Activated naive CD8-positive, alpha-beta T cell treated with anti-CD3 and anti-CD28 coated beads for 36 hours (primary cell): ENCODE measurements at regions not wholly inside any gene's neighbourhood (a gene's known extent, or its start where the extent isn't known, plus 50 kb on each side); places are given as distances from the start of the nearest gene placed in this dataset.

Experiments used
- DNase-seq: peaks from one replicate; pipeline ENCODE4 v3.0.0; 2021
- H3K27ac Mint-ChIP-seq: one replicate; pipeline ENCODE4 v1.8.0; 2022; ENCODE audit warnings: mild to moderate bottlenecking, moderate library complexity, mixed read lengths
- H3K27me3 Mint-ChIP-seq: one replicate; pipeline ENCODE4 v1.8.0; 2022; ENCODE audit warnings: mild to moderate bottlenecking, mixed read lengths
- H3K36me3 Mint-ChIP-seq: one replicate; pipeline ENCODE4 v1.8.0; 2021; ENCODE audit warnings: mild to moderate bottlenecking, mixed read lengths
- H3K4me1 Mint-ChIP-seq: one replicate; pipeline ENCODE4 v1.8.0; 2021; ENCODE audit warnings: mixed read lengths
- H3K4me3 Mint-ChIP-seq: one replicate; pipeline ENCODE4 v1.8.0; 2022; ENCODE audit warnings: mild to moderate bottlenecking, moderate library complexity, mixed read lengths
- H3K9me3 Mint-ChIP-seq: one replicate; pipeline ENCODE4 v1.8.0; 2022; ENCODE audit warnings: mixed read lengths

DNA sequence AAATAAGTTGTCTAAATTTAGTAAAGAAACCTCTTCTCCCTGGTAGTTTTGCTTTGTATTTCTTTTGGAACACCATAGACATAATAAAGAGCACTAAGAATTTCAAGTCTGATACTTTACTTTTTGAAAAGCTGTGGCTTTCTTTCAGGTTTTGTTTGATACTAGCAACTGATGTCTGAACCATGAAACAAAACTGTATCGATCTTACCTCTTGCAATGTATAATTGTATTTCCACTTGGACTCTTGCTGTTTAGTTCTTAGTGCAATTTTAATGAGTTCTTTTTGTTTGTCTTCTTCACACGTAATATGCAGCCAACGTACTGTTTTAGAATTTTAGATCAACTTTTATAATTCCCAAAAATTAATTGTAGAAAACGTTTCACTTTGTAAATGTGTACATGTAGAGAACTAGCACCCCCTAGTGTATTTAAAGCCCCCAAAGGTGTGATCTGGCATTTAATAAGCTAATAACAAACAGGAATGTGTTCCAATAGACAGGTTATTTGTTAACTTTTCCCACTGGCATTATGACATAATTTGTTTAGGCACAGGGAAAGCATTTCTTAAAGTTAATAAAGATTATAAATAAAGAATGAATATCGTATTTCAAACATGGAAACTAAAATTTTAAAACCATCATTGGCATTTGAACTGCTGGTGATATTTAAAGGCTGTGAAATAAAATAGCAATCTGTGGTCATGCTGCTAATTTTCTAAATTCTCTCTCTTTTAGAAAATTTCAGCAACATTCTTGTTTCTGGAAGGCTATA, 289.1 kb upstream of the DNAJC19 start:
- H3K4me1 Mint-ChIP-seq, result no peaks in the 10 kb centered on the region
- H3K4me3 Mint-ChIP-seq, result no peak overlapping the region
- H3K27me3 Mint-ChIP-seq, result peaks cover 18% of the 10 kb centered on the region
- H3K9me3 Mint-ChIP-seq, result no peaks in the 10 kb centered on the region
- H3K27ac Mint-ChIP-seq, result no peak overlapping the region
- no peak for DNase-seq
- no peaks in the 10 kb centered on the region for H3K36me3 Mint-ChIP-seq

DNA sequence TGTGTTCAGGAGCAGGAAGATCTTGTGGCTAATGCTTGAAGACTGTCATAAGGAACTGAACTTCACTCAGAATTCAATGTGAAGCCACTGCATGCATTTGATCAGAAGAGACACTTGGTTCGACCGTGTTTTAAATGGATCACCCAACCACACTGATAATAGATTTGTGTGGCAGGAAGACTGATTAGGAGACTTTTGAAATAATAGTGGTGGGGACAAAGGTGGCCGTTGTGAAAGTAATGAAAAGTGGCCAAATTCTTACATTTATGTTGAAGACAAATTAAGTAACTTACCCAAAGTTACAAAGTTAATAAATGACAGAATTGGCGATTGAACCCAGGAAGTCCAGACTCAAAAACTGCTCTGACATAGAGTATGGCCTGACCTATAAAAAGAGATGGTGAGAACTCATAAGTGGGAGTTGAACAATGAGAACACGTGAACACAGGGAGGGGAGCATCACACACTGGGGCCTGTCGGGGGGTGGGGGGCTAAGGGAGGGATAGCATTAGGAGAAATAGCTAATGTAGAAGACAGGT, 286.9 kb upstream of the DNAJC19 start:
- Mint-ChIP-seq H3K9me3 (no peaks in the 10 kb centered on the region), H3K4me1 (no peaks in the 10 kb centered on the region), H3K27me3 (peaks cover 21% of the 10 kb centered on the region), H3K36me3 (no peaks in the 10 kb centered on the region), H3K4me3 (no peak overlapping the region), H3K27ac (no peak overlapping the region)
- no peak for DNase-seq

DNA sequence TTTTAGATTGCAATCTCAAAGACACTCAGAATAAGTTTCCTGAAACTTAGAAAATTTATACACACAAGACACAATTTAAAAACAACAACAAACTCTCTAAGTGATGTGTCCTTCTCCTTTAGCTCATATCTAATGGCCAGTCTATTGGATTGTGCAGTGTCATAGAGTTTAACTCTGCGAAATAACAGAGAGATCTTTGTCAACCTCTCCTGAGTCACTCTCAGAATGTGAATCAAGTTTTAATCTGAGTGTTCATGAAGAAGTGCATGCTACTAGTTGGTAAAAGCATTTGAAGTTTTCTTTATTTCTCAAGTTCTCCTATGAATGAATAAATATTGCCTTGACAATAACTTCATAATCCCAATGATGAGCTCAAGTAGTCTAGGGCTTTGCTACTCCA, 284.5 kb upstream of the DNAJC19 start:
- Mint-ChIP-seq H3K27me3 (peaks cover 21% of the 10 kb centered on the region), H3K36me3 (no peaks in the 10 kb centered on the region), H3K27ac (no peak overlapping the region), H3K4me3 (no peak overlapping the region), H3K9me3 (no peaks in the 10 kb centered on the region), H3K4me1 (no peaks in the 10 kb centered on the region)
- no peak for DNase-seq

DNA sequence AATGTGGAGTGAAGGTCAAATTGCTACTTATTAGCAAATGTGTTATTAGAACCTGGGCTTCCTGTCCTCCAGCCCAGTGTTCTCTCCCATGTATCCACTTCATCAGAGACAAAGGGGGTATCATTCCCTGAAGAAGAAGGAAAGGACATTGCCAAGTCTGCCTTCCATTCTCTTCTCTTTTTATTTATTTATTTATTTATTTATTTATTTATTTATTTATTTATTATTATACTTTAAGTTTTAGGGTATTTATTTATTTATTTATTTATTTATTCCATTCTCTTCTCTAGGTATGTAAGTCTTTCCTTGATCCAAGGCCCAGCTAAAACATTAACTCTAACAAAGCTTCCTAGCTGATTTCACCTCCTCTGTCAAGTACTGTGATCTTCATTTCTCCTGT, 277.8 kb upstream of the DNAJC19 start:
- H3K9me3 Mint-ChIP-seq, result no peaks in the 10 kb centered on the region
- peaks cover 4% of the 10 kb centered on the region for H3K27me3 Mint-ChIP-seq
- no peak overlapping the region for H3K27ac Mint-ChIP-seq
- DNase-seq, result no peak
- H3K4me1 Mint-ChIP-seq, result peaks cover 8% of the 10 kb centered on the region
- H3K4me3 Mint-ChIP-seq, result no peak overlapping the region
- H3K36me3 Mint-ChIP-seq, result no peaks in the 10 kb centered on the region

DNA sequence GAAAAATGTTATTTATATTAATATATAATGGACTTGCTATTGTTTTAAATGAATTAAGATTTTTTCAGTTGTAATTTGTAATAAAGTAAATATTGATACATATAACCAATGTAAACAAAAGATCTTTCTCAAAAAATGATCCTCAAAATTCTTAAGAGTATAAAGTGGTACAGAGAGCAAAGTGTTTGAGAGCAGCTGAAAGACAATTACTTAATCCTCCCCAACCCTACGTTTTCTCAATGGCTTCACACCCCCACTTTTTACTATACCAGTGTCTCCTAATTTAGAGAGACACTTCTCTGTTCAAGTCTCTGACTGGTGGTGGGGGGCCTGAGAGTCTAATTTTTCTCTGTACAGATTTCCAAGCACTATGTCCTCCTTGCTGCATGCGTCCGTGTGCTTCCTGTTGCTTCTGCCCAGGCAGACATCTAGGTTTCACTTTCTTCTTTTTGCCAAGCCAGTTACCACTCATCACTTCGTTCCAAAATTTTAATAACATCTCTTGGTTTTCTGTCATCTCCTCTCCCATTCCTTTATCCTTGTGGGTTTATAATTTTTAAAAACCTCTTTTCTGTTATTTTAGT, 276.3 kb upstream of the DNAJC19 start:
- H3K9me3 Mint-ChIP-seq, result peaks cover 3% of the 10 kb centered on the region
- H3K4me1 Mint-ChIP-seq, result peaks cover 8% of the 10 kb centered on the region
- H3K27ac Mint-ChIP-seq, result no peak overlapping the region
- H3K36me3 Mint-ChIP-seq, result no peaks in the 10 kb centered on the region
- DNase-seq, result no peak
- peak overlapping the region; percentile 67 for H3K4me3 Mint-ChIP-seq
- H3K27me3 Mint-ChIP-seq, result peaks cover 9% of the 10 kb centered on the region

DNA sequence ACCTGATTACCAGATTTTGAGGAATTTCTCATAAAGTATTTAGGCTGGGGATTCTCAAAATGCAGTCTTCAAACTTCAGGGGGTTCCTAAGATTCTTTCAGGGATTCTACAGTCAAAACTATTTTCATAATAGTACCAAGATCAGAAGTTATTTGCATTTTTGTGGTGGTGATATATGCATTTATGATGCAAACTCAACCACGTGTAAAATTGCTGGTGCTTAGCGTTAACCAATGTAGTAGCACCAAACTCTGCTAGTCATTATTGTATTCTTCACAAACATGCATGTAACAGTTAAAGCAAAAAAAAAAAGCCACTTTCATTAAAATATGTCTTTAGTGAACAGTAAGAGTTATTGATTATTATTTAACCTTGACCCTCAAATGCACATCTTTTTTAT, 274.9 kb upstream of the DNAJC19 start:
- Mint-ChIP-seq H3K9me3 (peaks cover 3% of the 10 kb centered on the region), H3K4me1 (peaks cover 8% of the 10 kb centered on the region), H3K27ac (no peak overlapping the region), H3K4me3 (no peak overlapping the region), H3K36me3 (no peaks in the 10 kb centered on the region), H3K27me3 (peaks cover 9% of the 10 kb centered on the region)
- DNase-seq, result no peak

DNA sequence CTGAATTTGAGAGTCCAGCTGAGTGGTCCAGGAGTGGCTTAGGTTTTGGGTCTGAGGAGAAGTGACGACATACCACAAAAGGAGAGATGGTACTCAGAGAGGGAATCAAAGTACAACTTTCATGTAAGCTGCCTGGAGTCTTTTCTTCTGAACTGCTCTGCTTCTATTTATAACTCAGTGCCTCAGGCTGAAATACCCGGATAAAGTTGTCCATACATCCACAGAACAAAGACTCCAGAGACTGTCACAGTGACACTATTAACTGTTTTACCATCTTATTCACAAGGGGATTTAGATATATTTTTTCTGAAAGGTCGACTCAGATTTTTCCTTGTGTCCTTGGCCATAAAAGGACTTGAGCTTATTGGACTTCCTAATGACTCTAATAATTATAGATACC, 264.3 kb upstream of the DNAJC19 start:
- Mint-ChIP-seq H3K27me3 (peaks cover 5% of the 10 kb centered on the region), H3K4me1 (no peaks in the 10 kb centered on the region), H3K36me3 (no peaks in the 10 kb centered on the region), H3K27ac (no peak overlapping the region), H3K9me3 (no peaks in the 10 kb centered on the region), H3K4me3 (no peak overlapping the region)
- no peak for DNase-seq

DNA sequence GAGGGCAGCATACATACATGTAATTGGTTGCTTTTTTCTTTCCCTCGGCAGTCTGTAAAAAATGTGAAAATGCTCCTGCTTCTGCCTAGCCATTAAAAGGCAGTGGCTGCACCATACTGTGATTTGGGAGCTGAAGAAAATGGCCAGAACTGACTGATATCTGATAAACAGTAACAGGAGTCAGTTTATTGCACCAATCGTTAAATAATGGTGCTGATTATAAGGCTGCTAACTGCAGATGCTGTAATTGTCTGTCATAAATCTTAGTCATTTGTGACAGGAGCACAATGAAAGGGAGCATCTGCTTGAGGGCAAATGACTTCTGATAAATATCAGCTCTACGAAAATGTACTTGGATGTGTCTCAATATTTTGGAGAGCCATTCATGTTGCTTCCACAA, 263.1 kb upstream of the DNAJC19 start:
- H3K9me3 Mint-ChIP-seq, result no peaks in the 10 kb centered on the region
- no peak overlapping the region for H3K4me3 Mint-ChIP-seq
- peaks cover 5% of the 10 kb centered on the region for H3K27me3 Mint-ChIP-seq
- H3K4me1 Mint-ChIP-seq, result no peaks in the 10 kb centered on the region
- no peak overlapping the region for H3K27ac Mint-ChIP-seq
- no peak for DNase-seq
- H3K36me3 Mint-ChIP-seq, result no peaks in the 10 kb centered on the region

DNA sequence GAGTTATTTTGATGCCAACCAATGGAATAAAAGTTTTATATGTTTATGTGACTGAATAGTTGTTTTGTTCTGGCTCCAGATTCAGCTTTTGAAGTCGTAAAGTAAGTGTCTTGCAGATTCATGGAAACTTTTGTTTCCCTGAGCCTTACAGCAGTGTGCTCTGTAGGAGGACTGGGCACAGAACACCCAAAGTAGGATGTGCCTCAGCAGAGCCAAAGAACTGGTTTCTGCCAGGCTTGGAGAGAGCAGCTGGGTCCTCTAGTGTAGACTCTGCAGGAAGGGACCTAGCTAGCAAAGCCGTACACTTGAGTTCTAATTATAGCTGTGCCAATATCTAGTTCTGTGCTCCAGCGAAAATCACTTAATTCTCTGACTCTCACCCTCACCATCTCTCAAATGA, 261.2 kb upstream of the DNAJC19 start:
- Mint-ChIP-seq H3K36me3 (no peaks in the 10 kb centered on the region), H3K4me3 (no peak overlapping the region), H3K9me3 (no peaks in the 10 kb centered on the region), H3K4me1 (no peaks in the 10 kb centered on the region), H3K27me3 (peaks cover 5% of the 10 kb centered on the region), H3K27ac (no peak overlapping the region)
- DNase-seq, result no peak

DNA sequence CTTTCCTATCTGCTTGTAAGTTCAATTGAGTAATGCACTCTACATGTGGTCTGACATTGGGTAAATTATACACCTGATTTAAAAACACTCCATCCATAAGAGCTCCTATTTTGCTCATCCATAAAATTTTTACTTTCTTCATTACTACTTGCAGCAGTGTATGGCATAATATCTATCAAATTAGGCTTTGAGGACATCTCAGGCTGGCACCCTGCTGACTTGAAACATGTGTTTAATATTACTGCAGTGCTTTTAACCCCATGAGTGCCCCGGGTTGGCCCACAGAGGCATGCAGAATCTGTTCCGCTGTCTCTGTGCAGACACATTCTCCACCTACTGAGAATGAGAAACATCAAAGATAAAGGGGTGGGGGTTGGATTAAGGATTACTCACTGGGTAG, 249.9 kb upstream of the DNAJC19 start:
- peaks cover 9% of the 10 kb centered on the region for H3K27me3 Mint-ChIP-seq
- DNase-seq, result no peak
- no peaks in the 10 kb centered on the region for H3K9me3 Mint-ChIP-seq
- H3K27ac Mint-ChIP-seq, result no peak overlapping the region
- H3K4me3 Mint-ChIP-seq, result no peak overlapping the region
- H3K4me1 Mint-ChIP-seq, result no peaks in the 10 kb centered on the region
- no peaks in the 10 kb centered on the region for H3K36me3 Mint-ChIP-seq

DNA sequence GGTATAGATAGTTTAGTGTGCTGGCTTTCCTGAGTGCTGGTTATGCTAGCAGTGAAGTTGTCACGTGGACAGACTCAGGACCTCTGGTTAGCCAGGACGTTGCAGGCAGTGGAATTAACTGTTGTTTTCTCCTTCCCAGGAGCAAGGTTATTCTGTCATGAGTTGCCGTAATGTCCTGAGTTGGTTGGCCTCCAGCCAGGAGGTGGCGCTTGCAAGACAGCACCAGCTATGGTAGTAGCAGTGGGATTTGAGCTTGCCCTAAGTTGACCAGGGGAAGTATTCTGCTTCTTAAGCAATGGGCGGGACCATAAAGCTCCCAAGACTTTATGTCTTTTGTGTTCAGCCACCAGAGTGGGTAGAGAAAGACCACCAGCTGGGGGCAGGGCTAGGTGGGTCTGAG, 240.7 kb upstream of the DNAJC19 start:
- no peak for DNase-seq
- Mint-ChIP-seq H3K9me3 (peaks cover 1% of the 10 kb centered on the region), H3K4me1 (no peaks in the 10 kb centered on the region), H3K27ac (no peak overlapping the region), H3K4me3 (no peak overlapping the region), H3K36me3 (no peaks in the 10 kb centered on the region), H3K27me3 (peaks cover 10% of the 10 kb centered on the region)

DNA sequence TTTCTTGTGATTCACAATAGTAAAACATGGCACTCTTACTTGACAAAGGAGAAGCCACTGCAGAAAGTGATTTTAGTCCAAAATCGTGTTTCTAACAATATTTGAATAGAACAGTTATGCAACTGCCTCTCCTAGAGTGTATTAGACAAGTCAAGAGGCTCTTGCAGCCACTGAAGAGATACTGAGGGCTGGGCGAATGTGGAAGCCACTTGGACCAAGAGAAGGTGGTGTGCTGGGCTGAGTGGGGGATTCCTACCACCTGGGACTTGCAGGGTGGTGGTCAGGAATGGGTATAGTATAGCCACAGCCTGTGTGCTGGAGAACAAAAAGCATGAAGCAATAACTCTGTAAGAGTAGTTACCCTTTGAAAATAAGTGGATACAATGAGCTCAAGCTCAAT, 223.8 kb upstream of the DNAJC19 start:
- H3K4me1 Mint-ChIP-seq, result no peaks in the 10 kb centered on the region
- no peak overlapping the region for H3K4me3 Mint-ChIP-seq
- DNase-seq, result no peak
- no peaks in the 10 kb centered on the region for H3K36me3 Mint-ChIP-seq
- H3K9me3 Mint-ChIP-seq, result no peaks in the 10 kb centered on the region
- no peak overlapping the region for H3K27ac Mint-ChIP-seq
- peaks cover 4% of the 10 kb centered on the region for H3K27me3 Mint-ChIP-seq

DNA sequence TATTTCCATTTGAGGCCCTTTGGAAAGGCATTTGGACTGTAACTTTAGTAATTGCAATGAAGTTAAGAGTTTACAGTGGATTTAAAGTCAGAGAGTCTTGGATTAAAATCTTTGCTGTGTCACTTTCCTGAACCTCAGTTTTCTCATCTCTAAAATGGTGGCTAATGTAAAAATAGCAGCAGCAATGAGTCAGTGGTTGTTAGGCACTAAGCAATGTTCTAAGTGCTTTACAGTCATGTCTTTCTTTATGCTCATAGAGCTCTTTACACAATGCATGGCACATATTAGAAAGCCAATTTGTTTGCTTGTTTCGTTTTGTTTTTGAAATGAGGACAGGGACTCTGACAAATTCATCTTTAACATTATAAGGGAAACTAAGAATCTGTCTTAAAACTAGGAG, 222.7 kb upstream of the DNAJC19 start:
- Mint-ChIP-seq H3K27me3 (peaks cover 4% of the 10 kb centered on the region), H3K4me1 (no peaks in the 10 kb centered on the region), H3K9me3 (no peaks in the 10 kb centered on the region), H3K4me3 (no peak overlapping the region), H3K36me3 (no peaks in the 10 kb centered on the region), H3K27ac (no peak overlapping the region)
- no peak for DNase-seq

DNA sequence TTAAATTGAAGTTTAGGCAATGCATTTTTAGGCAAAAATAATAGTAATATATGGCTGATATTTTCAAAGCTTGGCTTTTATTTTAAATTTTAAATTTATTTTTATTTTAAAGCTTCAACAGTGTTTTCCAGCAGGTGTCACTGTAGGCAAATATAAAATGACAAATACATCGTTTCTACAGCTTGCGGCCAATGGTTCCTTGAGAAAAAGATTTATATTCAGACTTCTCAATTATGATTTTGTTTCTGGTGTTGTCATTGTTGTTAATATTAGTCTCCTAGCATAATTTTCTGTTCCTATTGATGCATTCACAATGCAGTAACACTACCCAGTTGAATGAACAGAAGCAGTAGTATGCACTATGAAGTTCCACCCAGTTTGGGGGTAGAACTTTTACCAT, 220.7 kb upstream of the DNAJC19 start:
- Mint-ChIP-seq H3K9me3 (no peaks in the 10 kb centered on the region), H3K27ac (no peak overlapping the region), H3K4me3 (no peak overlapping the region), H3K4me1 (no peaks in the 10 kb centered on the region), H3K27me3 (peaks cover 4% of the 10 kb centered on the region), H3K36me3 (no peaks in the 10 kb centered on the region)
- no peak for DNase-seq

DNA sequence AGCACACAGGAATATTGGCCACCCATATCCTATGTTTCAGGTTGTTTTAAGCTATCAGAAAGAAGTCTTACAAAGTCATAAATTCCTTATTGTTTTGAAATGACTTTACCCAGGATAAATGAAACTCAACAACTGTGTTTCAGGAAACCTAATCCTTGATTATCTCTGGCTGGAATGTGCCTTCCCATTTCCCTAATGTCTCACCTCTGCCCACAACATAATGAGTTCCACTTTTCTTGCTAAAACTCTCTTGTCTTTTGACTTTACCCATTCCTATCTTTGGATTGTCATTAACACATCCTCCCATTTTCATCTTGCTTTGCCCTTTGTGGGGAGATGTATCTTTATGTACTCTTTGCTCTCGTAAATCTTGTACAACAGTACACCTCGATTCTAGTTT, 200.0 kb upstream of the DNAJC19 start:
- peaks cover 5% of the 10 kb centered on the region for H3K27me3 Mint-ChIP-seq
- no peaks in the 10 kb centered on the region for H3K4me1 Mint-ChIP-seq
- no peak for DNase-seq
- H3K9me3 Mint-ChIP-seq, result no peaks in the 10 kb centered on the region
- no peaks in the 10 kb centered on the region for H3K36me3 Mint-ChIP-seq
- no peak overlapping the region for H3K27ac Mint-ChIP-seq
- no peak overlapping the region for H3K4me3 Mint-ChIP-seq

DNA sequence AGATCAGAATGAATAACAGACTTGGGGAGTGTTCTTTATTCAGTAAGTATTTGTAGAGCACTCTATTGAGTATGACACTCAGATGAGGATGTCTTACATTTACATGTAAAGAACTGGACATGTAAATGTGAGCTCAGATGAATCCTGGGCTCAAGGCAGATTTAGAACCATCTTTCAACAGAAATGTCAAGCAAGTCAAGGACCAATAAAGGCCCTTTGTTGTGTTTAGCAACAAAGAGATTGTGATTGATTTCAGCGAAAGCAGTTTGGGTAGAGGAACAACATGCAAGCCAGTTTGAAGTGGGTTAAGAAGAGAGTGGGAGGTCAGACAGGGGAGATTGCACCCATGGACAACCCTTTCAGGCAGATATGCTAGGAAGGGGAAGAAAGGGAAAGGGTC, 194.2 kb upstream of the DNAJC19 start:
- H3K27ac Mint-ChIP-seq, result no peak overlapping the region
- no peaks in the 10 kb centered on the region for H3K9me3 Mint-ChIP-seq
- no peaks in the 10 kb centered on the region for H3K4me1 Mint-ChIP-seq
- H3K27me3 Mint-ChIP-seq, result peaks cover 8% of the 10 kb centered on the region
- H3K4me3 Mint-ChIP-seq, result no peak overlapping the region
- no peaks in the 10 kb centered on the region for H3K36me3 Mint-ChIP-seq
- DNase-seq, result no peak
